ENCODE measurements at regions not wholly inside any gene's neighbourhood (a gene's known extent, or its start where the extent isn't known, plus 50 kb on each side); places are given as distances from the start of the nearest gene placed in this dataset.

DNA sequence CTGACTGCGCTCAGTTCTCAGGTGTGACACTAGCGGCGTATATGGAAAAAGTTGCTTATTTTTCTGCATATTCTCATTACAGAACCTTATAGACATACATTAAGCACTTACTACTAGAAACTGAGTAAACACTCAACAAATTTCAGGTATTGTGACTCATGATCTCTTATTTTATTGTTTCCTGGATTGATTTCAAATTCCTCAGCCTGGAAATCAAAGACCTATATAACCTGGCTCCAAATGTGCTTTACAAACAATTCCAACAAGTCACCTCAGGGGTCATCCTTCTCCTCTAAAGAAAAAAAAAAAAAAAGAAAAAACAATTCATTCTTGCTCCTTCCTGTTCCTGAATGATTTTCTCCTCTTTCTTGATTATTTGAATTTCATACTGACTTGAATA is 152.3 kb downstream of the ADAM29 start:
- TF ChIP-seq, protein P1, sequence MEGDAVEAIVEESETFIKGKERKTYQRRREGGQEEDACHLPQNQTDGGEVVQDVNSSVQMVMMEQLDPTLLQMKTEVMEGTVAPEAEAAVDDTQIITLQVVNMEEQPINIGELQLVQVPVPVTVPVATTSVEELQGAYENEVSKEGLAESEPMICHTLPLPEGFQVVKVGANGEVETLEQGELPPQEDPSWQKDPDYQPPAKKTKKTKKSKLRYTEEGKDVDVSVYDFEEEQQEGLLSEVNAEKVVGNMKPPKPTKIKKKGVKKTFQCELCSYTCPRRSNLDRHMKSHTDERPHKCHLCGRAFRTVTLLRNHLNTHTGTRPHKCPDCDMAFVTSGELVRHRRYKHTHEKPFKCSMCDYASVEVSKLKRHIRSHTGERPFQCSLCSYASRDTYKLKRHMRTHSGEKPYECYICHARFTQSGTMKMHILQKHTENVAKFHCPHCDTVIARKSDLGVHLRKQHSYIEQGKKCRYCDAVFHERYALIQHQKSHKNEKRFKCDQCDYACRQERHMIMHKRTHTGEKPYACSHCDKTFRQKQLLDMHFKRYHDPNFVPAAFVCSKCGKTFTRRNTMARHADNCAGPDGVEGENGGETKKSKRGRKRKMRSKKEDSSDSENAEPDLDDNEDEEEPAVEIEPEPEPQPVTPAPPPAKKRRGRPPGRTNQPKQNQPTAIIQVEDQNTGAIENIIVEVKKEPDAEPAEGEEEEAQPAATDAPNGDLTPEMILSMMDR (conservative IDR thresholded peaks at IDR 0.05) = no peak
- no peak for TF ChIP-seq ZFX (IDR thresholded peaks at IDR 0.05)
